GM13976 (cell line): ENCODE measurements at regions not wholly inside any gene's neighbourhood (a gene's known extent, or its start where the extent isn't known, plus 50 kb on each side); places are given as distances from the start of the nearest gene placed in this dataset.

Source experiments
- DNase-seq: peaks from one replicate; pipeline ENCODE4 v3.0.0; 2012; ENCODE audit warnings: low spot score
- CTCF ChIP-seq: IDR thresholded peaks from 2 replicates; pipeline ENCODE4 v1.5.1; 2012; ENCODE audit warnings: borderline replicate concordance, mild to moderate bottlenecking; ENCODE audit not compliant: insufficient read depth; ENCODE audit errors: extremely low read depth, missing control alignments, control extremely low read depth
- in situ Hi-C: fragments of 300-500 bp; cut with MboI; formaldehyde crosslinking; loops from one replicate; pipeline ENCODE4 v1.12.0; 2022; ENCODE audit warnings: low sequenced_read_pairs, mixed read lengths, inconsistent platforms; ENCODE audit not compliant: unreplicated experiment

GRCh38 chr6:134454794-134455193, 136.9 kb upstream of the SGK1 start:
- no peak for DNase-seq
- TF ChIP-seq CTCF, result no peak
- in situ Hi-C loops, result no loop called here

- TF ChIP-seq CTCF, result no peak
- no peak for DNase-seq
- in situ Hi-C loops, result no loop called here
Measured at GRCh38 chr6:134453792-134454510, 136.0 kb upstream of the SGK1 start.

GRCh38 chr6:134452906-134453305, 135.0 kb upstream of the SGK1 start:
- no peak for DNase-seq
- TF ChIP-seq CTCF, result no peak
- in situ Hi-C loops, result no loop called here

GRCh38 chr6:134451529-134451928, 133.6 kb upstream of the SGK1 start:
- in situ Hi-C loops, result no loop called here
- TF ChIP-seq CTCF, result no peak
- no peak for DNase-seq

GRCh38 chr6:134449781-134450180, 131.9 kb upstream of the SGK1 start:
- no peak for TF ChIP-seq CTCF
- in situ Hi-C loops, result no loop called here
- no peak for DNase-seq

- in situ Hi-C loops, result no loop called here
- no peak for DNase-seq
- no peak for TF ChIP-seq CTCF
Measured at GRCh38 chr6:134449004-134449403, 131.1 kb upstream of the SGK1 start.
